ENCODE measurements at regions not wholly inside any gene's neighbourhood (a gene's known extent, or its start where the extent isn't known, plus 50 kb on each side); places are given as distances from the start of the nearest gene placed in this dataset.

DNA sequence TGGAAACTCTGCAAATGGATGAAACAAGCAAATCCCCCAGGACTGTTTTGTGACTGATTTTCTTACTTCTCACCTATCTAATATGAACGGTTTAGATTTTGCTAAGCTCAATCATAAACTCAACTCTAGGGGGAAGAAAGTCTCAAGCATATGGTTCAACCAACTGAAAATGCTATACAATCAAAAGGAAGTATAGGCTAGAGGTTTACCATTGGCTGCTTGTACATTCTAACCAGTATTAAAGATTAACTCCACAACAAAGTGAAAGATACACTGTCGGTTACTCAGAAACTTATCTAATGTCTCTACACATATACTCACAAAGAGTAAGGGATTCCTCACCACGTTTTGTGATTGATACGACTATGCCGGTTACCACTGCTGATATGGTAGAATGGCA, 281.8 kb upstream of the SOX5 start:
- ATAC-seq (no peak), FAIRE-seq (no peak), DNase-seq (ENCODE audit: extremely low read depth in 1 of 4, low spot score in 3 of 4) (no peak)
- no peak overlapping the region for H3K9ac ChIP-seq (ENCODE audit: insufficient read depth in 1 of 2, low read depth in 2 of 2, low read length in 2 of 2)
- no peak overlapping the region for H3K4me2 ChIP-seq (ENCODE audit: insufficient read depth, low read length)
- no peak overlapping the region for H2AFZ ChIP-seq (ENCODE audit: low read depth, low read length)
- peaks cover 8 to 9% of the 10 kb centered on the region in 2 experiments; a peak in 4 of 5 replicates for H3K27me3 ChIP-seq (ENCODE audit: control insufficient read depth in 2 of 2, insufficient read depth in 2 of 2, low read length in 2 of 2)
- intact Hi-C loops (cut with micrococcal nuclease) (no loop called here), in situ Hi-C loops (cut with MboI) (no loop called here)
- no TSS peak for BruUV-seq (replicated peaks)
- 2% methylated on average over 5 of the region's 5 CpGs for WGBS (ENCODE audit: insufficient coverage, low coverage, missing lambda C conversion rate)
- TF ChIP-seq, protein P1, sequence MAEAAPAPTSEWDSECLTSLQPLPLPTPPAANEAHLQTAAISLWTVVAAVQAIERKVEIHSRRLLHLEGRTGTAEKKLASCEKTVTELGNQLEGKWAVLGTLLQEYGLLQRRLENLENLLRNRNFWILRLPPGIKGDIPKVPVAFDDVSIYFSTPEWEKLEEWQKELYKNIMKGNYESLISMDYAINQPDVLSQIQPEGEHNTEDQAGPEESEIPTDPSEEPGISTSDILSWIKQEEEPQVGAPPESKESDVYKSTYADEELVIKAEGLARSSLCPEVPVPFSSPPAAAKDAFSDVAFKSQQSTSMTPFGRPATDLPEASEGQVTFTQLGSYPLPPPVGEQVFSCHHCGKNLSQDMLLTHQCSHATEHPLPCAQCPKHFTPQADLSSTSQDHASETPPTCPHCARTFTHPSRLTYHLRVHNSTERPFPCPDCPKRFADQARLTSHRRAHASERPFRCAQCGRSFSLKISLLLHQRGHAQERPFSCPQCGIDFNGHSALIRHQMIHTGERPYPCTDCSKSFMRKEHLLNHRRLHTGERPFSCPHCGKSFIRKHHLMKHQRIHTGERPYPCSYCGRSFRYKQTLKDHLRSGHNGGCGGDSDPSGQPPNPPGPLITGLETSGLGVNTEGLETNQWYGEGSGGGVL (CRISPR knock-in tag; IDR thresholded peaks at IDR 0.05), result no peak
- TF ChIP-seq SRSF9 (IDR thresholded peaks at IDR 0.05; ENCODE audit: borderline replicate concordance, low read depth, low read length) (no peak), NCOA6 (IDR thresholded peaks at IDR 0.05) (no peak), ZNF124 (CRISPR knock-in tag; IDR thresholded peaks at IDR 0.05) (no peak), ZBTB7A (IDR thresholded peaks at IDR 0.05; ENCODE audit: borderline replicate concordance, control insufficient read depth, low read depth, low read length) (no peak), YBX1 (IDR thresholded peaks at IDR 0.05) (no peak), ZNF644 (tag; IDR thresholded peaks at IDR 0.05; ENCODE audit: low read depth) (no peak)
- H4K20me1 ChIP-seq (replicated peaks; ENCODE audit: control insufficient read depth, insufficient read depth, low read length), result no peaks in the 10 kb centered on the region
- no peaks in the 10 kb centered on the region for H3K4me1 ChIP-seq (replicated peaks in 1 of 2; ENCODE audit: control insufficient read depth in 2 of 2, insufficient read depth in 2 of 2, low read length in 2 of 2)
- ChIA-PET POLR2A (interaction anchor here (1.0 kb wide), 1 partner anchor 11 kb away, joined by 3 read pairs; no protein-coding TSS in a partner anchor), CTCF (ENCODE audit: low intra/inter-chr PET ratio) (no interaction called here)
- no peaks in the 10 kb centered on the region for H3K79me2 ChIP-seq (ENCODE audit: control insufficient read depth, insufficient read depth, low read length)
- no peak overlapping the region for H3K4me3 ChIP-seq
- H3K9me1 ChIP-seq (ENCODE audit: control insufficient read depth, insufficient read depth, low read length), result no peaks in the 10 kb centered on the region
- no peak overlapping the region for H3K27ac ChIP-seq (ENCODE audit: extremely low read depth, low read depth, low read length)
- H3K36me3 ChIP-seq (ENCODE audit: control insufficient read depth, insufficient read depth, low read length), result no peaks in the 10 kb centered on the region
- no peaks in the 10 kb centered on the region for H3K9me3 ChIP-seq (replicated peaks; ENCODE audit: control insufficient read depth, insufficient read depth, low read depth, low read length)
